Epithelial cell of proximal tubule (primary cell): ENCODE measurements at regions not wholly inside any gene's neighbourhood (a gene's known extent, or its start where the extent isn't known, plus 50 kb on each side); places are given as distances from the start of the nearest gene placed in this dataset.

Experiments used
- DNase-seq: peaks from one replicate; pipeline ENCODE4 v3.0.0-alpha.2; 2011; ENCODE audit warnings: low read depth
- H3K4me3 ChIP-seq: 2 replicates; pipeline ENCODE4 v1.5.1; 2011; ENCODE audit warnings: low read depth, mild to moderate bottlenecking, low read length
- TF ChIP-seq, protein P1 (sequence below): conservative IDR thresholded peaks from 2 replicates; pipeline ENCODE4 v1.5.1; 2012; ENCODE audit warnings: low read depth, mild to moderate bottlenecking, low read length

DNA sequence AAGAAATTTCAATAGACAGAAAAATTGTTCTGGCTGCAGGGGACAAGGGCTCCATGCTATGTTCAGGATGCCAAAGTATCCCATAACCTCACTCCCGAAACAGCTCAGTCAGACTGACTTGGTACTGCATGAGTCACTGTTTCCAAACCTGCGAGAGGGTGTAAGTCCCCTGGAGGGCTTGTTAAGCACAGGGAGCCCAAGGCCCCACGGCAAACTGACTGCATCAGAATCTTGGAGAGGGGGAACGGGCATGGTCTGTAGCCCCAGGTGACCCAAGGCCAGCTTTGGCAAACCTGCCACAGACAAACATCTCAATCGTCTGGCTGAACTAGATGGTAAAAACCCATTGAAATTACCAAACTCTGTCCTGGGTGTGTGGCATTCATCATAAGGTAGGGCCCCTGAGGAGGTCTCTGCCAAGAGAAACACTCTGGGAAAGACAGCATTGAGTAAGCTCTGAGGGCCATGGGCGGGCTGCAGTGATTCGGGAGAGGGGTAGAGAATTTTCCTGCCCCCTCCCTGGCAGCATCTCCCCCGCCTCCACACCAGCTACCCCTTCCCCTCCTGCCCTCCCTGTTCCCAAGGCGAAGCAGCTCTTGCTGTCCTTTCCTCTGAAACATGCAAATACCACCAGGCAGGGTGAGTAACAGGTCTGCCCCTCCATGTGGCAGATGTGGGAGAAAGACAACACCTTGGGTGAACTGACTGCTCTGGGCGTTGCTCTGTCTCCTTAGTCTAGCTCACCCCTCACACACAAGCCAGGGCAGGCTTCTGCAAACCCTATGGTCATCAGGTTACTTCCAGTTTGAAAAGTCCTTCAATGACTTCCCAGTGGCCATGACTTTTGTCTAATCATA, 274.7 kb upstream of the SIX2 start:
- TF ChIP-seq, protein P1, sequence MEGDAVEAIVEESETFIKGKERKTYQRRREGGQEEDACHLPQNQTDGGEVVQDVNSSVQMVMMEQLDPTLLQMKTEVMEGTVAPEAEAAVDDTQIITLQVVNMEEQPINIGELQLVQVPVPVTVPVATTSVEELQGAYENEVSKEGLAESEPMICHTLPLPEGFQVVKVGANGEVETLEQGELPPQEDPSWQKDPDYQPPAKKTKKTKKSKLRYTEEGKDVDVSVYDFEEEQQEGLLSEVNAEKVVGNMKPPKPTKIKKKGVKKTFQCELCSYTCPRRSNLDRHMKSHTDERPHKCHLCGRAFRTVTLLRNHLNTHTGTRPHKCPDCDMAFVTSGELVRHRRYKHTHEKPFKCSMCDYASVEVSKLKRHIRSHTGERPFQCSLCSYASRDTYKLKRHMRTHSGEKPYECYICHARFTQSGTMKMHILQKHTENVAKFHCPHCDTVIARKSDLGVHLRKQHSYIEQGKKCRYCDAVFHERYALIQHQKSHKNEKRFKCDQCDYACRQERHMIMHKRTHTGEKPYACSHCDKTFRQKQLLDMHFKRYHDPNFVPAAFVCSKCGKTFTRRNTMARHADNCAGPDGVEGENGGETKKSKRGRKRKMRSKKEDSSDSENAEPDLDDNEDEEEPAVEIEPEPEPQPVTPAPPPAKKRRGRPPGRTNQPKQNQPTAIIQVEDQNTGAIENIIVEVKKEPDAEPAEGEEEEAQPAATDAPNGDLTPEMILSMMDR, result no peak
- DNase-seq, result no peak
- no peak overlapping the region for H3K4me3 ChIP-seq

DNA sequence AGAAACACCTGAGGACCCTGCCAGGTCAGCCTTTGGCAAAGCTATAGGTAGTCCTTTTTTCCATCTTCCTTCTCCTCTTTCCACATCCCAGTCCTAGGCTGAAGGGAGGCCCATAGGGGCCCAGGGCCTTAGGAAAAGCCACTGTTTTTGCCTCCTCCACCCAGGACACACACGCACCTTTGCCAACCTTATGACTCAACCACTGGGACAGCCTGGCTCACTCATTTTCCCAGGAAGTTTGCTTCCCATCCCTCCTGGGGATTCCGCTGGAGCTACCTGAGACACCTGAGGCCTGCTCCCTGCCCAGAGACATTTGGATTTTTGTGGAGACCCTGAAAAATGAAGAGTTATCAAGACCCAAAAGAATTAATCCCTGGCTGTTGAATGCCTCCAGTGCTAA, 273.4 kb upstream of the SIX2 start:
- TF ChIP-seq, protein P1, result no peak
- DNase-seq, result no peak

DNA sequence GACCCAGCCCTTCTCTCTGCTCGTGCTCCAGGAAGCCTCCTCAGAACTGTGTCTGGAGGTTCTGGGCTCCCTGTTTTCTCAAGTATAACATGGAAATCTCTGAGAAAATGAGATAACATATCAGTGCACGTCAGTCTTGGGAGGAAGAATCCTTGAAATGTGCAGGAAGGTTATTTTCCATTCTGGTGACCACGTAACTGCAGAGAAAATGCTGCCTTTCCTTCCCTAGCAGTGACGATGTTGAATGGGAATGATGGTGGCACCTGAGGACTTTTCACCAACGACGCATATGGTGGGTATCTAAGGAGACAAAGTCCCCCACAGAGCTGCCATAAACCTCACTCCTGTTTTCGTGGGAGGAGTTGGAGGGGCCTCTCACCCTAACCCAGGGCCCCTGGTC, 272.1 kb upstream of the SIX2 start:
- TF ChIP-seq, protein P1, result no peak
- DNase-seq, result no peak
- H3K4me3 ChIP-seq, result no peak overlapping the region

More for the DNA sequence above, 273.4 kb upstream of the SIX2 start:
- no peak overlapping the region for H3K4me3 ChIP-seq

DNA sequence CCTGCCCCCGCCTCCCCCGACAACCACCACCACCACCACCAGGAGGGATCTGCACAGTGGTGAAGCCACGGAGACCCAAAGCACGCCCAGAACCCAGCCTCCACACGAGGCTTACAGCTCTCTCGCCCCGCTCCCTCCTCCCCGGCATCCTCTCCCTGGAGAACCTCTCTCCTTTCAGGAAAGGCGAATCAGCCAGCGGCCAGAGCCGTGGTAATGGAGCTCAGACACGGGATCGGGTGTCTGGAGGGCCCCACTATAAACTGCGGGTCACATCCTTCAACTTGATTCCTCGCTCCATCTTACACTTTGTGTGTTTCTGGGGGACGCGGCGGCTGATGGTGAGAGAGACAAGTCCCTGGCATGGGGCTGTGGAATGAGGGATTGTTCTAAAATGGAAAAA, 271.5 kb upstream of the SIX2 start:
- TF ChIP-seq, protein P1, result no peak
- no peak overlapping the region for H3K4me3 ChIP-seq
- no peak for DNase-seq

DNA sequence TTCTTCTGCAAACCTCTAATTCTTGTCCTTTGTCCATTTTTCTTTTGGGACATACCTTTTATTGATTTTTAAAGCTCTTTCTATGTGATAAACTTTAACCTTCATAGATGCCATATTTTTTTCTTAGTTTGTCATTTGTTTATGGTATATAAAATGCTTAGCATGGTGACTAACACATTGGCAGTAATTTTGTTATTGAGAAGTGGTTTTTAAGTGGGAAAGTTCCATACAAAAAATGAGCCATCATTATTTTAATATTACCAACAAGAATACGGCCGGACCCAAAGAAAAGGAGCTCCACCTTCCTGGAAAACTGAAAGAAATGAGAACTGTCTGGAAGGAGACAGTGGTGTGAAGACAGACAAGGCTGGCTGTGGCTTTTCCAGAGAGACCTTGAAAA, 270.1 kb upstream of the SIX2 start:
- H3K4me3 ChIP-seq, result no peak overlapping the region
- DNase-seq, result no peak
- TF ChIP-seq, protein P1, result no peak

DNA sequence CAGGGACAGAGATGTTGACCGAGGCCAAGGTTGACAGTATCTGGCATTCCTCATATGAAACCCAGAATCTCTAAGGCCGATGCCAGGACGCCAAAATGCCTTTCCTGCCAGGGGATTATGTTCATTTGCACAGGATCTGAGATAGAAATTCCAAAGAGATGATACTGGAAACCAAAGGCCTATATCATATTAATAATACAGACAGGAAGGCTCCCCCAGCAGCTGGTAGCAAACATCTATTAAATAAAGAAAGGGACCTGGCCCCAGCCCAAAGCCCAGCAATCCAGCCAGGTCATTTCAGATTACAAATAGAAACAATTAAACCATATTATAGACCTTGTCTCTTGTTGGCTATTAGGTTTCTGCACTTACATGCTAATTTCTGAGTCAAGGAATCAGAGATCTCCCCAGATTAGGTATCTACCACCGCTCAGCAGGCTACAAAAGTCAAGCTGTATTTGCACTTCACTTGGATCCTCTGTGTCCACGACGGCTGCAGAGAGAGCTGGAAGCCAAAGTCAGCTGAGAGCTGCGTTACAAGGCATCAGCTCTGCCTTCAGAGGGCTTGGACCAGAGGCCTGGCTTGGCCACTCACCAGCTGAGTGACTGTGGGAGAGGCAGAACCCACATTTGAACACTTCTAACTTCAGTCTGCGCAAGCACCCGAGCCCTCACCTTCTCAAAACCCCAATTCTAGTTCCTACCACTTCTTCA, 269.3 kb upstream of the SIX2 start:
- no peak overlapping the region for H3K4me3 ChIP-seq
- DNase-seq, result no peak
- TF ChIP-seq, protein P1, result no peak

DNA sequence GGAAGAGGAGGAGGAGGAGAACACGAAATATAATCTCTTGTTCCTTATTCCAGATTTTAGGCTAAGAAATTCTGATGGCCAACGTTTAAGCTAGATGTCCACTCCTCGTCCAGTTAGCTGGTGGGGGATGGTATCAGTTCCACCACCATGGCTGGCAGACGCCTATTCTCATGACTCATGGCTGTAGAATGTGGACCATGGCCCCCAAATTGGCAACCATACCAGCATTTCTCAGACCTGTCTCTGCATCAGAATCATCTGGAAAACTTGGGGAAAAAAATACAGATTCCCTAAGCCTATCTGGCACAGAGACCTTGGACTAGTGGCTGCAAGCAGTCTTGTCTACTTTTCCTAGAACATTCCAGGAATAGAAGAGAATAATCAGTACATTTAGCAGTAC, 267.7 kb upstream of the SIX2 start:
- H3K4me3 ChIP-seq, result no peak overlapping the region
- DNase-seq, result no peak
- TF ChIP-seq, protein P1, result no peak
